CD4-positive, alpha-beta memory T cell (primary cell): ENCODE measurements at regions not wholly inside any gene's neighbourhood (a gene's known extent, or its start where the extent isn't known, plus 50 kb on each side); places are given as distances from the start of the nearest gene placed in this dataset.

Experiments used
- CTCF ChIA-PET: fragments of 350-600 bp; sonication (Branson Sonifier 250); formaldehyde crosslinking; loops from one replicate; lab custom pipeline; 2021; ENCODE audit warnings: inconsistent platforms; ENCODE audit not compliant: partially characterized antibody; lab: Charles Lee
- POLR2A ChIA-PET: fragments of 350-600 bp; sonication (Branson Sonifier 250); formaldehyde crosslinking; loops from one replicate; lab custom pipeline; 2021; ENCODE audit not compliant: partially characterized antibody; lab: Charles Lee
- DNase-seq, 5 donors: peaks; one replicate each; pipeline versions ENCODE4 v3.0.0 to v3.0.0-alpha.2; 2020 to 2022; ENCODE audit warnings: mixed read lengths in 1 of 5
- H3K27ac ChIP-seq: one replicate; pipeline ENCODE4 v1.7.0; 2013; ENCODE audit warnings: low read depth, low read length
- H3K27me3 ChIP-seq: 2 replicates; pipeline ENCODE4 v1.7.0; 2013; ENCODE audit warnings: mild to moderate bottlenecking, low read length, moderate library complexity; ENCODE audit not compliant: insufficient read depth
- H3K36me3 ChIP-seq: 2 replicates; pipeline ENCODE4 v1.7.0; 2013; ENCODE audit warnings: mild to moderate bottlenecking, low read length, moderate library complexity; ENCODE audit not compliant: insufficient read depth
- H3K4me1 ChIP-seq: 2 replicates; pipeline ENCODE4 v1.7.0; 2013; ENCODE audit warnings: mild to moderate bottlenecking, low read length, moderate library complexity; ENCODE audit not compliant: insufficient read depth
- H3K4me3 ChIP-seq, 2 donors: one replicate each; pipeline ENCODE4 v1.7.0; 2013; ENCODE audit warnings: low read length in 2 of 2, mild to moderate bottlenecking in 1 of 2
- H3K9me3 ChIP-seq, 2 donors: one replicate each; pipeline ENCODE4 v1.7.0; 2013; ENCODE audit warnings: low read length in 2 of 2, control low read depth in 1 of 2; ENCODE audit not compliant: control insufficient read depth in 1 of 2
- H3K27ac Mint-ChIP-seq, 7 donors: one replicate each; pipeline ENCODE4 v1.8.0; 2020 to 2021; ENCODE audit warnings: mixed read lengths in 7 of 7, mild to moderate bottlenecking in 6 of 7, inconsistent platforms in 3 of 7, moderate library complexity in 3 of 7
- H3K27me3 Mint-ChIP-seq, 2 donors: one replicate each; pipeline ENCODE4 v1.8.0; 2020 to 2021; ENCODE audit warnings: mixed read lengths in 2 of 2
- H3K36me3 Mint-ChIP-seq, 2 donors: one replicate each; pipeline ENCODE4 v1.8.0; 2020 to 2021; ENCODE audit warnings: mixed read lengths in 2 of 2, inconsistent platforms in 1 of 2, mild to moderate bottlenecking in 1 of 2
- H3K4me1 Mint-ChIP-seq, 4 donors: one replicate each; pipeline ENCODE4 v1.8.0; 2020 to 2021; ENCODE audit warnings: mixed read lengths in 4 of 4, mild to moderate bottlenecking in 1 of 4
- H3K4me3 Mint-ChIP-seq, 8 donors: one replicate each; pipeline ENCODE4 v1.8.0; 2020 to 2021; ENCODE audit warnings: mixed read lengths in 8 of 8, mild to moderate bottlenecking in 7 of 8, moderate library complexity in 6 of 8, inconsistent platforms in 3 of 8
- H3K9me3 Mint-ChIP-seq, 8 donors: one replicate each; pipeline ENCODE4 v1.8.0; 2020 to 2021; ENCODE audit warnings: mixed read lengths in 8 of 8, mild to moderate bottlenecking in 5 of 8, inconsistent platforms in 3 of 8, moderate library complexity in 1 of 8
- intact Hi-C: fragments of 100-400 bp; cut with micrococcal nuclease; formaldehyde crosslinking; loops from one replicate; pipeline ENCODE4 v1.15.1; 2023

GRCh38 chr16:79994418-79994817, 393.9 kb upstream of the MAF start:
- Mint-ChIP-seq H3K27ac (no peak overlapping the region), H3K4me1 (no peaks in the 10 kb centered on the region), H3K36me3 (no peaks in the 10 kb centered on the region), H3K4me3 (no peak overlapping the region), H3K9me3 (no peaks in the 10 kb centered on the region), H3K27me3 (peaks cover 4 to 6% of the 10 kb centered on the region in 2 donors)
- H3K36me3 ChIP-seq, result no peaks in the 10 kb centered on the region
- intact Hi-C loops, result no loop called here
- H3K9me3 ChIP-seq, result no peaks in the 10 kb centered on the region
- CTCF ChIA-PET, result interaction anchor here (0.8 to 1.7 kb wide), 2 partner anchors 10 to 13 kb away, joined by 3 to 4 read pairs; no protein-coding TSS in a partner anchor
- DNase-seq, result no peak
- POLR2A ChIA-PET, result no interaction called here
- no peaks in the 10 kb centered on the region for H3K4me1 ChIP-seq
- H3K27me3 ChIP-seq, result no peaks in the 10 kb centered on the region
- no peak overlapping the region for H3K4me3 ChIP-seq
- no peak overlapping the region for H3K27ac ChIP-seq

DNA sequence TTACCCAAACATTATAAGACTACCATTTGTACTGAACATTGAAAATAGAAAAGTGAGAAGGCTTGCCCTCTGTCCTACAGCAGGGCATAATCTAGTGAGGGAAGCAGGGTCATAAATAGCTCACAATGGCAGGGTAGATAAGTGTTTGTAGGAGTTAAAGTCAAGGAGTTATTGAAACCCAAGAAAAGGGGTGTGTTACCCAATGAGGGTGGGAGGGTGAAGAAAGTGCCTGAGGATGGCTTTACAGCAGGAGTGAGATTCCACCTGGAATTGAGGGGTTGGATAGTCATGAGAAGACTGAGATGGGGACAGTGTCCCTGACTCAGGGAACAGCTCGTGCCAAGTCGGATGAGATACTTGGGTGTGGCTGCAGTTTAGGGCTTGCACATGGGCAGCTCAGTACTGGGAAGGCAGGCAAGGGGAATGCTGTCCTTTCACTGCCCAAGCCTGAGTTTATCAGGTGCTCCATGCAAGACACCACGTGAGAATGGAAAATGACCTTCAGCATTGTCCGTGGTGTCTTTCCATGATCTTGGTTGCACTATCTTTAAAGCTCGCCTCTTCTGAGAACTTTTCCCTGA, 393.2 kb upstream of the MAF start:
- H3K36me3 ChIP-seq, result no peaks in the 10 kb centered on the region
- Mint-ChIP-seq H3K4me3 (no peak overlapping the region), H3K27me3 (peaks cover 3 to 6% of the 10 kb centered on the region in 2 donors), H3K36me3 (no peaks in the 10 kb centered on the region), H3K4me1 (no peaks in the 10 kb centered on the region), H3K9me3 (no peaks in the 10 kb centered on the region), H3K27ac (no peak overlapping the region)
- DNase-seq, result no peak
- H3K27ac ChIP-seq, result no peak overlapping the region
- no peaks in the 10 kb centered on the region for H3K9me3 ChIP-seq
- intact Hi-C loops, result no loop called here
- no peaks in the 10 kb centered on the region for H3K27me3 ChIP-seq
- H3K4me3 ChIP-seq, result no peak overlapping the region
- no peaks in the 10 kb centered on the region for H3K4me1 ChIP-seq
- ChIA-PET POLR2A (no interaction called here), CTCF (interaction anchor here (0.5 to 1.7 kb wide), 3 partner anchors 11 to 1267 kb away, joined by 3 to 4 read pairs (median 4); no protein-coding TSS in a partner anchor)

DNA sequence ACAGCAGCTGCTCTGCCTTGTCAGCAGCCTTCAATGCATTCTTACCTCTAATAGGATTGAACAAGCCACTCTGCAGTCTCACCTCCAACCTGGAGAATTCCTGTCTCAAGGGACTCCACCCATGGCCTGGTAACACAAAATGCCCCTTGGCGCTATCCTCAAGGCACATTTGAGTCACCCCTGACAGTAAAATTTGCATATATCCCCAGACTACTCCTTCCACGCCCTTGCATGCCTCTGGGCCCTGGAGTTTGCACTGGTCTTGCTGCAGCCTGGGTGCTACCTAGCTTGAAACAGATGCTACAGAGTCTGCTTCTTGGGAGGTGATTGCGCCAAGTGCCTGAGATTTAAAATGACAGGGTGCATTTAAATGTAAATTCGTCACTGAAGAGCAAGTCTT, 391.4 kb upstream of the MAF start:
- CTCF ChIA-PET, result interaction anchor here (0.8 kb wide), 1 partner anchor 12 kb away, joined by 3 read pairs; no protein-coding TSS in a partner anchor
- no peaks in the 10 kb centered on the region for H3K9me3 Mint-ChIP-seq
- no peaks in the 10 kb centered on the region for H3K4me1 Mint-ChIP-seq
- Histone ChIP-seq H3K4me3 (no peak overlapping the region), H3K27ac (no peak overlapping the region), H3K4me1 (no peaks in the 10 kb centered on the region), H3K27me3 (no peaks in the 10 kb centered on the region), H3K9me3 (no peaks in the 10 kb centered on the region), H3K36me3 (no peaks in the 10 kb centered on the region)
- POLR2A ChIA-PET, result no interaction called here
- no peak overlapping the region for H3K27ac Mint-ChIP-seq
- DNase-seq, result no peak
- intact Hi-C loops, result no loop called here
- no peaks in the 10 kb centered on the region for H3K36me3 Mint-ChIP-seq
- peaks cover 4 to 8% of the 10 kb centered on the region in 2 donors for H3K27me3 Mint-ChIP-seq
- no peak overlapping the region for H3K4me3 Mint-ChIP-seq

- DNase-seq, result no peak
- H3K27ac ChIP-seq, result no peak overlapping the region
- H3K27me3 ChIP-seq, result no peaks in the 10 kb centered on the region
- no peaks in the 10 kb centered on the region for H3K36me3 ChIP-seq
- H3K36me3 Mint-ChIP-seq, result no peaks in the 10 kb centered on the region
- H3K4me3 Mint-ChIP-seq, result no peak overlapping the region
- CTCF ChIA-PET, result no interaction called here
- no peaks in the 10 kb centered on the region for H3K9me3 Mint-ChIP-seq
- peaks cover 4 to 8% of the 10 kb centered on the region in 2 donors for H3K27me3 Mint-ChIP-seq
- POLR2A ChIA-PET, result no interaction called here
- no peaks in the 10 kb centered on the region for H3K9me3 ChIP-seq
- no peak overlapping the region for H3K4me3 ChIP-seq
- H3K4me1 Mint-ChIP-seq, result no peaks in the 10 kb centered on the region
- intact Hi-C loops, result no loop called here
- no peak overlapping the region for H3K27ac Mint-ChIP-seq
- no peaks in the 10 kb centered on the region for H3K4me1 ChIP-seq
Observed at GRCh38 chr16:79988721-79989220, 388.2 kb upstream of the MAF start.

DNA sequence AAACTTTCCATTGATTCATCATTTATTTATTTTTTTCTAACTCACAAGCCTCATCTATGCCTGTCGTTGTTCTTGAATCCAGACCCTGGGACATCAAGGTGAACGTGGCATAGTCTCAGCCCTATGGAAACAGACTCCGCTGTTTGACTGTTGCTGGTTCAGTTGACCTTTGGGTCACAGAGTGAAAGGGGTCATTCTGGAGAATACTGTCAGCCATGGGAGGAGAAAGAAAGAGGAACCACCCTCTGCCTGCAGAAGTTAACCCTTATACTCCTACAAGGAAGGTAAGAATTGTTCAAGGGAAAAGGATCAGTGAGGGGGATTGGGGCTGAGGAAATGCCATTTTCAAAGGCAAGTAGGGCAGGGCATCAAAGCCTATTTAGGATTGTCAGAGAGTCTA, 387.6 kb upstream of the MAF start:
- no peaks in the 10 kb centered on the region for H3K36me3 ChIP-seq
- no peak overlapping the region for H3K27ac Mint-ChIP-seq
- peaks cover 2 to 3% of the 10 kb centered on the region in 2 donors for H3K27me3 Mint-ChIP-seq
- no peak overlapping the region for H3K27ac ChIP-seq
- CTCF ChIA-PET, result no interaction called here
- H3K36me3 Mint-ChIP-seq, result no peaks in the 10 kb centered on the region
- H3K27me3 ChIP-seq, result no peaks in the 10 kb centered on the region
- H3K4me1 Mint-ChIP-seq, result no peaks in the 10 kb centered on the region
- H3K4me1 ChIP-seq, result no peaks in the 10 kb centered on the region
- H3K9me3 ChIP-seq, result no peaks in the 10 kb centered on the region
- H3K9me3 Mint-ChIP-seq, result no peaks in the 10 kb centered on the region
- no peak for DNase-seq
- no peak overlapping the region for H3K4me3 ChIP-seq
- H3K4me3 Mint-ChIP-seq, result no peak overlapping the region
- POLR2A ChIA-PET, result no interaction called here
- intact Hi-C loops, result no loop called here

DNA sequence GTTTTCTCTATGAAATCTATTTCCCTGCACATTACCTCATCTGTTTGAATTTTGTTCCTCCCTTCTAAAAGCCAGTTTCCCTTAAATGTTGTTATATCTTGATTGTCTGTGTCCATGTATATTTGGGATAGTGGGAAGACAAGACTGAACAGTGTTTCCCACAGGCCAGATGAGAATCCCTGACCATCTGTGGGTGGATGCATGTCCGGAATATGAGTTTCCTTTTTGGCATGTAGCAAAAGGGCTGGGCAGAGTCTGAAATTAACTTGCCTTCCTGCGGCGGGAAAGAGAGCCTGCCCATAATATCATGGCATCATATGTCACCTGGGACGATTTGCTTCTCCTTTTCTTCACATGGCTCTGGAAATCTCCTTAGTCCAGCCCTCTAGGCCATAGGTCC, 385.8 kb upstream of the MAF start:
- Mint-ChIP-seq H3K27ac (no peak overlapping the region), H3K9me3 (no peaks in the 10 kb centered on the region), H3K36me3 (no peaks in the 10 kb centered on the region), H3K4me1 (no peaks in the 10 kb centered on the region), H3K4me3 (no peak overlapping the region), H3K27me3 (peaks cover 1 to 2% of the 10 kb centered on the region in 2 donors)
- no peak for DNase-seq
- Histone ChIP-seq H3K4me3 (no peak overlapping the region), H3K27me3 (no peaks in the 10 kb centered on the region), H3K4me1 (no peaks in the 10 kb centered on the region), H3K36me3 (no peaks in the 10 kb centered on the region), H3K27ac (no peak overlapping the region), H3K9me3 (no peaks in the 10 kb centered on the region)
- intact Hi-C loops, result no loop called here
- ChIA-PET POLR2A (no interaction called here), CTCF (interaction anchor here (1.3 kb wide), 1 partner anchor 11 kb away, joined by 4 read pairs; no protein-coding TSS in a partner anchor)

DNA sequence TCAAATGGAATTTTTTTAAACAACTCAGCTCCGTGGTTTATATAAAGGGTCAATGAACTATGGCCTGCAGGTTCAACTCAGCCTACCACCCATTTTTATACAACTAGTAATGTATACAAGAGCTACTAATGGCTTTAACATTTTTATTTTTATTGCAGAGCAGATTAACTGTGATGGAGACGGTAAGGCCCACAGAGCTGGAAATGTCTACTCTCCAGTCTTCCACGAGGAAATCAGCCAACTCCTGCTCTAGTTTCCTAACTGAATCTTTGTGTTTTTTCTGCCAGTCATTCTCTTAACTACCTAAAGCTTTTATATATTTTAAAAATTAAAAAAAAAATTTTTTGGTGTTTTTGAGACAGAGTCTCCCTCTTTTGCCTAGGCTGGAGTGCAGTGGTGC, 385.1 kb upstream of the MAF start:
- no peaks in the 10 kb centered on the region for H3K27me3 ChIP-seq
- ChIA-PET CTCF (interaction anchor here (1.1 to 1.3 kb wide), 2 partner anchors 12 to 15 kb away, joined by 3 to 4 read pairs; no protein-coding TSS in a partner anchor), POLR2A (no interaction called here)
- H3K36me3 ChIP-seq, result no peaks in the 10 kb centered on the region
- no peaks in the 10 kb centered on the region for H3K9me3 ChIP-seq
- no peaks in the 10 kb centered on the region for H3K4me1 ChIP-seq
- H3K4me3 ChIP-seq, result no peak overlapping the region
- Mint-ChIP-seq H3K27me3 (peaks cover 1 to 2% of the 10 kb centered on the region in 2 donors), H3K4me1 (no peaks in the 10 kb centered on the region), H3K9me3 (no peaks in the 10 kb centered on the region), H3K27ac (no peak overlapping the region), H3K4me3 (no peak overlapping the region), H3K36me3 (no peaks in the 10 kb centered on the region)
- intact Hi-C loops, result no loop called here
- no peak overlapping the region for H3K27ac ChIP-seq
- DNase-seq, result no peak
